ENCODE measurements at regions not wholly inside any gene's neighbourhood (a gene's known extent, or its start where the extent isn't known, plus 50 kb on each side); places are given as distances from the start of the nearest gene placed in this dataset.

DNA sequence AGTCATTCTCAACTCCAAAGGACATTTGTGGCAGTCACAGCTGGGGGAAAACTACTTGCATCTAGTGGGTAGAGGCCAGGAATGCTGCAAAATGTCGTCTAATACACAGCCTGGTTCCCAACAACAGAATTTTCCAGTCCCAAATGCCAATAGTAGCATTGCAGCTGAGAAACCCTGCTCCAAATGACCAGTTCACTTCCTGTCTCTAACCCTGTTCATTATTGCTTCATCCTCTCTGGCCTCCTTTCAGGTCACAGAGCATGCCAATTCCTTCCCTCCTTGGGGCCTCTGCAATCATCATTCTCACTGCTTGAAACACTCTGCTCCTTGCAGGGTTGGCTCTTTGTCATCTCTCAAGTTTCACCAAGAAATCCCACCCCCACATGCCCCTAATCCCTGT lies 139.1 kb downstream of the IRS1 start:
- H3K27ac Mint-ChIP-seq, result no peak overlapping the region
- no peaks in the 10 kb centered on the region for H3K9me3 Mint-ChIP-seq (ENCODE audit: low read depth)
- no peak overlapping the region for H3K4me3 Mint-ChIP-seq
- H3K4me1 Mint-ChIP-seq (ENCODE audit: low read depth), result no peaks in the 10 kb centered on the region
- H3K36me3 Mint-ChIP-seq, result no peaks in the 10 kb centered on the region
- H3K27me3 Mint-ChIP-seq, result no peaks in the 10 kb centered on the region

DNA sequence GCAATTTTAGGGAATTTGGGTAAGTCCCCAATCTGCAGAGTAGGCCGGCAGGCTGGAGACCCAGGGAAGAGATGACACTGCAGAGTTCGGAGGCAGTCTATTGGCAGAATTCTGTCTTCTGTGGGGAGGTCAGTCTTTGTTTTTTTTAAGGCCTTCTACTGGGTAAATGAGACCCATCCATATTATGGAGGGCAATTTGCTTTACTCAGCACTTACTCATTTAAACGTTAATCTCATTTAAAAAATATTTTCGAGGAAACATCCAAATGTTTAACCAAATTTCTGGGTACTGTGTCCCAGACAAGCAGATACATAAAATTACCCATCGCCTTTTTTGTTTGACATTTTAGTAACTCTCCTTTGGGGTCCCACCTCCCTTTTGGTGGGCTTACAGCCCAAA lies 139.5 kb downstream of the IRS1 start:
- no peaks in the 10 kb centered on the region for H3K9me3 Mint-ChIP-seq (ENCODE audit: low read depth)
- no peaks in the 10 kb centered on the region for H3K27me3 Mint-ChIP-seq
- H3K4me1 Mint-ChIP-seq (ENCODE audit: low read depth), result no peaks in the 10 kb centered on the region
- H3K27ac Mint-ChIP-seq, result no peak overlapping the region
- H3K4me3 Mint-ChIP-seq, result no peak overlapping the region
- H3K36me3 Mint-ChIP-seq, result no peaks in the 10 kb centered on the region

DNA sequence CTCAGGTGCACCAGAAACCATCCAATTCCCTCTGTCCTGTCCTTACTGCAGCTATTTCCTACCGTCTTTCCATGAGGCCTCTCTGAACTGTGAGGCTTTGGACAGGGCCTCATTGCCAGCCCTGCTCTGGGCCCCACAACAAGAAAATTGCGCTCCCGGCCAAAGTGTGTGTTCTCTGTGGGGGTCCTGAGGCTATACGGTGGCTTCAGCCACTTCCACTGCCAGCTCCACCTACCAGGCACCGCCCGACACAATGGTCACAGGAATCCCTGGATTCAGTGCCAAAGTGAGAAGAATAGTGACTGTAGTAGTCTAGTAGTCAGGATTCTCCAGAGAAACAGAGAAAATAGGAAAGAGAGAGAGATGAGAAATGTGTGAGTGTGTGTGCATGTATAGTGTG lies 140.2 kb downstream of the IRS1 start:
- no peaks in the 10 kb centered on the region for H3K36me3 Mint-ChIP-seq
- no peaks in the 10 kb centered on the region for H3K27me3 Mint-ChIP-seq
- H3K9me3 Mint-ChIP-seq (ENCODE audit: low read depth), result no peaks in the 10 kb centered on the region
- H3K4me3 Mint-ChIP-seq, result no peak overlapping the region
- H3K4me1 Mint-ChIP-seq (ENCODE audit: low read depth), result no peaks in the 10 kb centered on the region
- H3K27ac Mint-ChIP-seq, result no peak overlapping the region

DNA sequence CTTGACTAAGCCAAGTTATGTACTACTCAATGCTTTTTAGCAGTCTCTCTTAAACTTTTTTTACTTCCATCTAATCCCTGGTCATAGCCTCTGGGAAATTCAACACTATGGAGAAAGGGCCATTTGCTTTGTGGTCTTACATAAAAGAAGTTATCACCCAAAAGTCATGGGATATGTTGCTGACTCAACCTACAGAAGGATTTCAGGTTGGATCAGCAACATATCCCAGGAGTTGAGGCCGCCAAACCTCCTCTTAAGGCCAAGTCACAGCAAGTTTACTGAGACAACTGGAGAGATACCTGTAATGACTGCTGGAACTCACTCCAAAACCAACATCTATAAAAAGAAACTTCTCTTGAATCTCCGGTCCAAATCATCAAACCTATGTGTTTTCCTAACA lies 141.1 kb downstream of the IRS1 start:
- no peak overlapping the region for H3K4me3 Mint-ChIP-seq
- H3K4me1 Mint-ChIP-seq (ENCODE audit: low read depth), result no peaks in the 10 kb centered on the region
- no peaks in the 10 kb centered on the region for H3K27me3 Mint-ChIP-seq
- H3K27ac Mint-ChIP-seq, result no peak overlapping the region
- H3K9me3 Mint-ChIP-seq (ENCODE audit: low read depth), result no peaks in the 10 kb centered on the region
- no peaks in the 10 kb centered on the region for H3K36me3 Mint-ChIP-seq

DNA sequence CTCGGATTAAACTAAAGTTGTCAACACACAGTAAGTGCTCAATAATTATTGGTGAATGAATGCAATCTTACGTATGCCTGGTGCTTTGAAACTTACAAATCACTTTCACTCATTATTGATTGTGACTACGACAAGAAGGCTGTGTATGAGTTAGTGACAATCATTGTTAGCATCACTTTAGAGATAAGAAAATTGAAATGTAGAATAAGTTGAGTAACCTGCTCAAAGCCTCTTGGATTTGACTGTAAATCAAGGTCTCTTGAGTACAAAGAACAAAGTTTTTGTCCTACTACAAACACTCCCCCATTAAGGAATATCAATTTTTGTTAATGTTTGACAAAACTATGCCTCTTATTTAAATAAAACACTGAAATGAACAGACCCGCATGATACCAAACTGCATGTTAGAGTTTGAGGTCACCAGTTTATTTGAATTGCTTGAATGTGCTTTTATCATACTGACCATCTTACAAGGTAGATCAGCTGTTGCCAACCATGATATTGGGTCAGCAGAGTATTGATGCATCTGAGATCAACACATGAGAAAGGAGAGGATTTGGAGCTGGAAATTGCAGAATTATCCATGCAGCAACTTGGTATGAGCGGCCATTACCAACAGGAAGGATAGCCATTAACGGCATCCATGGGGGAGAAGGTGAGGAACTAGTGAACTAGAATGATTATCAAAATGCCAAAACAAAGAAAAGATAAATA lies 142.1 kb downstream of the IRS1 start:
- H3K36me3 Mint-ChIP-seq, result no peaks in the 10 kb centered on the region
- no peak overlapping the region for H3K27ac Mint-ChIP-seq
- peaks cover 2% of the 10 kb centered on the region for H3K4me1 Mint-ChIP-seq (ENCODE audit: low read depth)
- no peaks in the 10 kb centered on the region for H3K9me3 Mint-ChIP-seq (ENCODE audit: low read depth)
- no peak overlapping the region for H3K4me3 Mint-ChIP-seq
- no peaks in the 10 kb centered on the region for H3K27me3 Mint-ChIP-seq

DNA sequence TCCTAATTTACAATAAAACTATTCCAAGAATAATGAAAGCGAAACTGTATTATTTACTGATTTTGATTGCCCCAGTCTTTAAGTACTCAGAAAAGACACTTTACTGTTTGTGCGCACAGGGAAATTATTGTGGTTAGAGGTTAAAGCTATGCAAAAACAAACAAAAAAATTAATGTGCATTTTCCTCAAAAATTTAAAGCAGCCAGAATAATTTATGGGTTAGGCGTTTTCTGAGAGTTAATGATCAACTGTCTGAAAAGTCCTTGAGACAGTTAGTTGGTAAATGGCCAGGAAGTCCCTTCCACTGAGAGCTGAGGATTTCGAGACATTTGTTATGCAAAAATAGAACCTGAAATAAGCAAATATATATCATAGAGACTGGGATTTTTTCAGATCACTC lies 143.3 kb downstream of the IRS1 start:
- no peaks in the 10 kb centered on the region for H3K36me3 Mint-ChIP-seq
- no peaks in the 10 kb centered on the region for H3K9me3 Mint-ChIP-seq (ENCODE audit: low read depth)
- no peak overlapping the region for H3K27ac Mint-ChIP-seq
- peaks cover 9% of the 10 kb centered on the region for H3K4me1 Mint-ChIP-seq (ENCODE audit: low read depth)
- H3K4me3 Mint-ChIP-seq, result no peak overlapping the region
- no peaks in the 10 kb centered on the region for H3K27me3 Mint-ChIP-seq

DNA sequence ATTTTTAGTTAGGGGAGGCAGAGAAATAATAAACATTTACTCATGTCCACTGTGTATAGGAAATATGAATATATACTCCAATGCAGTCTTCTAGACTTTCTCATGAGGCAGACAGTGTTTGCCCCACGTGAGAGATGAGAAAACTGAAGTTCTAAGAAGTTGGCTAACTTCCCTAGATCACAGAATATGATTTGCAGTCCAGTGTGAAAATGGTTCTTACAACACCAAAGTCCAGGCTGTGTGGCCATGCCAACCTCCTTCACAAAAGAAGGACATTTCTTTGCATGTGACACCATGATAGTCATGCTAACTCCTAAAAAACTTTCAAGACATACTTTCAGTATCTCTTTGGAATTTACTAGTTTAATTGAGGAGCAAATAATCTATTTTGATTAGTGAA lies 143.7 kb downstream of the IRS1 start:
- Mint-ChIP-seq H3K4me1 (ENCODE audit: low read depth) (peaks cover 10% of the 10 kb centered on the region), H3K9me3 (ENCODE audit: low read depth) (no peaks in the 10 kb centered on the region), H3K27me3 (no peaks in the 10 kb centered on the region), H3K4me3 (no peak overlapping the region), H3K27ac (no peak overlapping the region), H3K36me3 (no peaks in the 10 kb centered on the region)

DNA sequence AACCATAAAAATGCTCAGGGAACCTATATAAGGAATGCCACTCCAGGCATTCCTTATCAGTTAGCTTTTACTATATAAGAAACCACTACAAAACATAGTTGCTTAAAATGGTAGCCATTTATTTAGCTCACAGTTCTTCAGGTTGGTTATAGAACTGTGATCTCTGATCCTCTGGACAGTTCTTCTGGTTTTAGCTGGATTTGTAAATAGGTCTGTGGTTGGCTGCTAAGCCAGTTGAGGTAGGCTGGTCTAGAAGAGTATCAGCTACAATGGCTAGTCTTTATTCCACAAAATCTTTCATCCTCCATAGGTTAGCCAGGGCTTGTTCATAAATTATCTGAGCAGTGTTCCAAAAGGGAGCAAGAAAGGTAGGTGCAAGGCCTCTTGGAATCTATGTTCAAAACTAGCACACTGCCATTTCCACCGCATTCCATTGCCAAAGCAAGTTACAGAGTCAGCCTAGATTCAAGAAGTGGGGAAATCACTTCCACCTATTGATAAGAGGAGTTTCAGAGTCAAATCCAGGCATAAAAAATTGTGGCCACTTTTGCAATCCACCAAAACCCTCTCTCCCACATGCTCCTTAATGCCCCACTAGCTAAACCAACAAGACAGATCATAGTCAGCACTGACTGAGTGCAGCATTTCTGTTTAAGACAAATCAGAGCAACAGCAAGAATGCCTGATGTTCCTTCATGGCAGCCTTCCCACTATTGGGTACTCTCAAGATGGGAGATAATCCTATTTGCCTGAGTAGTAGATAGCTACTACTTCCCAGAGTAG lies 146.4 kb downstream of the IRS1 start:
- Mint-ChIP-seq H3K27ac (no peak overlapping the region), H3K9me3 (ENCODE audit: low read depth) (peaks cover 5% of the 10 kb centered on the region), H3K27me3 (no peaks in the 10 kb centered on the region), H3K4me1 (ENCODE audit: low read depth) (peaks cover 21% of the 10 kb centered on the region), H3K4me3 (no peak overlapping the region), H3K36me3 (peaks cover 5% of the 10 kb centered on the region)

DNA sequence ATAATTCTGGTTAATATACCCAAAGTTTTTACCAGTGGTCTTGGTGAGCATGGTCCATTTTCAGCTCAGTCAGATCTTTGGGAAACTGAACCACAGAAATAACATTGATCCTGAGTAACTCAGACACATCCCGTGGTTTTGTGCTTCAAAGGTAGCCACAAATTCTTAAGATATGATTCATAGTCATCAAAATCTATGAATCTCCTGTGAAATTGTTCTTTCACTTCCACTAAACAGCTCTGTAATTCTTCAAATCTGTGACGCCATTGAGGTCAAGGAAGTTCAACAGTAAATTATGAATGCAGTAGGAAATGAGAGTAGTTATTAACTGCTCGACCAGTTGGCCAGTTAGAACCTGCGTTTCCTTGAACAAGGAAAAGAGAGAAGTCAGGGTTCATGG lies 147.3 kb downstream of the IRS1 start:
- peaks cover 5% of the 10 kb centered on the region for H3K36me3 Mint-ChIP-seq
- peaks cover 5% of the 10 kb centered on the region for H3K9me3 Mint-ChIP-seq (ENCODE audit: low read depth)
- H3K27ac Mint-ChIP-seq, result no peak overlapping the region
- H3K27me3 Mint-ChIP-seq, result no peaks in the 10 kb centered on the region
- H3K4me3 Mint-ChIP-seq, result no peak overlapping the region
- H3K4me1 Mint-ChIP-seq (ENCODE audit: low read depth), result peaks cover 21% of the 10 kb centered on the region

DNA sequence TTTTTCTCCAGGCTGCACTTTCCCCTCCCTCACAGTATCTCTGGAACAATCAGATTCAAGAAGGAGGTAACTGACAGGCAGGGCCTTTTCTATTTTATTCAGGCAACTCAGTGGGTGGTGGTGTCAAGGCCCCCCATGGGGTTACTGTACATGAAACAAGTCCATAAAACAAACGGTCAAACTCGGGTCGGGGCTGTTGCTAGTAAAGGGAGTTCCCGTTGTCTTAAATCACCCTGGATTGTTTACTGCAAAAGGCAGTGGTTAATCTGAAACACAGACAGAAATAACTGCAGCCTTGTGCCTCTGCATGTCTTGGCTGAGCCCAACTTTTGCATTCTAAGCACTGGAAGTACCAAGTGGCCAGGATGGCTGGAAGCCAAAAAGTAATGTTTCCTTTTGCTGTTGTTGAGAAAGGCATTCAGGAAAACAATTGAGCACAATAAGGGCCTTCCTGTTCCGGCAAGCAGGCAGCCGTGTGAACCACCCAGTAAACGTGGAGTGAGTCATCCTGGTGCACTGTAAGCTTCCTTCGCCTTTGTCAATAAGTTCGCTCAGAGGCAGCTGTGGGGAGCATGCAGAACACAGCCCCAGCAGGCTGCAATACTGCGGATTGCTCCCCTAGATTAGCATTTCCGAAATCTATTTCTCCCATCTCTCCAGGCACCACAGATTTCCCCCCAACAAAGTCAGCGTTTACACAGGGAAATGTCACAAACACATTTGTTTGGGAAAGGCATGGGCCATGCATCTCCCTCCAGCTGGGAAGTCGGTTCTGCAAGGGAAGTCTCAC lies 149.6 kb downstream of the IRS1 start:
- Mint-ChIP-seq H3K4me3 (peak overlapping the region; percentile 1), H3K27ac (peak overlapping the region; percentile 55), H3K36me3 (peaks cover 5% of the 10 kb centered on the region), H3K27me3 (no peaks in the 10 kb centered on the region), H3K9me3 (ENCODE audit: low read depth) (peaks cover 5% of the 10 kb centered on the region), H3K4me1 (ENCODE audit: low read depth) (peaks cover 21% of the 10 kb centered on the region)

DNA sequence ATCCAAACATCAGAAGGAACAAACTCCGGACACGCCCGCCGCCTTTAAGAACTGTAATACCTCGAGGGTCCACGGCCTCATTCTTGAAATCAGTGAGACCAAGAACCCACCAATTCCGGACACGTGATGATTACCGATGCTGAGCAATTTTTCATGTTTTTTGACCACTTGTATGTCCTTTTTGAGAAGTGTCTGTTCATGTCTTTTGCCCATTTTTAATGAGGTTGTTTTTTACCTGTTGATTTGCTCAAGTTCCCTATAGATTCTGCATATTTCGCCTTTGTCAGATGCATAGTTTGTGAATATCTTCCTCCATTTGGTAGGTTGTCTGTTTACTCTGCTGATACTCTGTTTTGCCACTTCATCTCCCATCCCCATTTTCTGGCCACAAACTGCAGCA lies 150.4 kb downstream of the IRS1 start:
- Mint-ChIP-seq H3K9me3 (ENCODE audit: low read depth) (peaks cover 5% of the 10 kb centered on the region), H3K4me3 (no peak overlapping the region), H3K27me3 (no peaks in the 10 kb centered on the region), H3K4me1 (ENCODE audit: low read depth) (peaks cover 21% of the 10 kb centered on the region), H3K36me3 (peaks cover 5% of the 10 kb centered on the region), H3K27ac (no peak overlapping the region)

DNA sequence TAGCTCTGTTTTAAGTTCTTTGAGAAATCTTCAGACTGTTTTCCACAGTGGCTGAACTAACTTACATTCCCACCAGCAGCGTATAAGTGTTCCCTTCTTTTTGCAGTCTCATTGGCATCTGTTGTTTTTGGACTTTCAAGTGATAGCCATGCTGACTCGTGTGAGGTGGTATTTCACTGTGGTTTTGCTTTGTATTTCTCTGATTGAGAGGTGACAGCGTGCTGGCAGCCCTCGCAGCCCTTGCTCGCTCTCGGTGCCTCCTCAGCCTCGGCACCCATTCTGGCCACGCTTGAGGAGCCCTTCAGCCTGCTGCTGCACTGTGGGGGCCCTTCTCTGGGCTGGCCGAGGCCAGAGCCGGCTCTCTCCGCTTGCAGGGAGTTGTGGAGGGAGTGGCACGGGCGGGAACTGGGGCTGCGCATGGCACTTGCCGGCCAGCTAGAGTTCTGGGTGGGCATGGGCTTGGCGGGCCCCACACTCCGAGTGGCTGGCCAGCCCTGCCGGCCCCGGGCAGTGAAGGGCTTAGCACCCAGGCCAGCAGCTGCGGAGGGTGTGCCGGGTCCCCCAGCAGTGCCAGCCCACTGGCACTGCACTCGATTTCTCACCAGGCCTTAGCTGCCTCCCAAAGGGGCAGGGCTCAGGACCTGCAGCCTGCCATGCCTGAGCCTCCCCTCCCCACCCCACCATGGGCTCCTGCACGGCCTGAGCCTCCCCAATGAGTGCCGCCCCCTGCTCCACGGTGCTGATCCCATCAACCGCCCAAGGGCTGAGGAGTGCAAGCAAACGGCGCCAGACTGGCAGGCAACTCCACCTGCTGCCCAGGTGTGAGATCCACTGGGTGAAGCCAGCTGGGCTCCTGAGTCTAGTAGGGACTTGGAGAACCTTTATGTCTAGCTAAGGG lies 151.8 kb downstream of the IRS1 start:
- no peak overlapping the region for H3K27ac Mint-ChIP-seq
- peaks cover 21% of the 10 kb centered on the region for H3K4me1 Mint-ChIP-seq (ENCODE audit: low read depth)
- H3K4me3 Mint-ChIP-seq, result no peak overlapping the region
- H3K27me3 Mint-ChIP-seq, result no peaks in the 10 kb centered on the region
- peaks cover 5% of the 10 kb centered on the region for H3K9me3 Mint-ChIP-seq (ENCODE audit: low read depth)
- peaks cover 5% of the 10 kb centered on the region for H3K36me3 Mint-ChIP-seq

DNA sequence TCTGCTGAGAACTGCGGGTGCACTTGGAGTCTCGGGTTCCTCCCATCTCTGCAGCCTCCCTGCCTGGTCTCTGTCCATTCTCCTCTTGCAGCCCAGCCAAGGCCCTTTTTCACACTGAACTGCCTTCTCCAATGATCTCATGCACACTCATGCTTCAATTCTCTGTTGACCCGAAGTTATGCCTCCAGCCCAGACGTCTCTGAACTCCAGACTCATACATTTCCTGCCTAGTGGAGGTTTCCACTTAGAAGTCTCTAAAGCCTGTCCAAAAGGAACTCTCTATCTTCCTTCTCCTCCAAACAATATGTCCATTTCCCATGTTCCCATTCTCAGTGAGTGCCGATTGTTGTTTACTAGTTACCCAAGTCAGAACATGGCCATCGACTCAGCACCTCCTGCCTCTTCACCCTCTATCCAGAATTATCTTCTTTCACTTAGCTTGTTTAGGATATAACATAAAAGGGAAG lies 155.2 kb downstream of the IRS1 start:
- Mint-ChIP-seq H3K4me1 (ENCODE audit: low read depth) (no peaks in the 10 kb centered on the region), H3K36me3 (peaks cover 4% of the 10 kb centered on the region), H3K27ac (no peak overlapping the region), H3K4me3 (no peak overlapping the region), H3K9me3 (ENCODE audit: low read depth) (peaks cover 9% of the 10 kb centered on the region), H3K27me3 (no peaks in the 10 kb centered on the region)

DNA sequence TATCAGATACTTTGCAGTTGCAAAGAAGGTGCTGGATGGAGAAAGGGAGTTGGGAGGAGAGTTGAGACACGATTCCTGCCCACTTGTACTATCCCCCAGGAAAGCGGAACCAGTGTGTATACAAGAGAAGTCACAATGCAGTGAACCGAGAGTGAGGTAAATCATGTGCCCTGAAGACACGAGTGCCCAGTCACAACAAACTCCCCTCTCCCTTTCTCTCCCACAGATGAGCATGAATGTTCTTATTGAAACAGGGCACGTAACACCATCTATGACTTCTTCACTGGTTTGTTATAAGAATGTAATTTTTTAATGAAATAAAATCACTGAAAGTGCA lies 155.7 kb downstream of the IRS1 start:
- H3K9me3 Mint-ChIP-seq (ENCODE audit: low read depth), result peaks cover 5% of the 10 kb centered on the region
- no peaks in the 10 kb centered on the region for H3K4me1 Mint-ChIP-seq (ENCODE audit: low read depth)
- H3K27me3 Mint-ChIP-seq, result no peaks in the 10 kb centered on the region
- no peaks in the 10 kb centered on the region for H3K36me3 Mint-ChIP-seq
- H3K27ac Mint-ChIP-seq, result no peak overlapping the region
- no peak overlapping the region for H3K4me3 Mint-ChIP-seq

All from activated naive CD8-positive, alpha-beta T cell (primary cell).